ENCODE measurements at regions not wholly inside any gene's neighbourhood (a gene's known extent, or its start where the extent isn't known, plus 50 kb on each side); places are given as distances from the start of the nearest gene placed in this dataset.

DNA sequence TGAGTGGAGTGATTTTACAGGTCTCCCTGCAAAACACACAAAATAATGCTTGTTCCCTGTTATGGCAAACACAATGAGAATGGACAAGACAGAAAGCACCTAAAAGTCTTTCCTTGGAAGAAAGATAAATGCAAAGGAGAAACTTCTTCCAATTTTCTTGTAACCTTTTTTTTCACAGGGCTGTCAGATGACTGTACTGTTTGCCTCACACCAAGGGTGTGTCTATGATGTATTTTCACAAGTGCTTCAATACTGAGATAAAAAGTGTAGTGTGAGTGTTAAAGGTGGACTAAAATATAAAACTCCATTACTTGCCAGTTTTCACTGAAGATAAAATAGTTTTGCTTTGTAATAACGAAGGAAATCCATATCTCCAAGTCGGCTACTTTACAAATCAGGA, 194.5 kb downstream of the CENPW start:
- no peak for TF ChIP-seq CTCF (IDR thresholded peaks at IDR 0.05; ENCODE audit: insufficient read depth, low read length, poor library complexity, severe bottlenecking)
- no peak for TF ChIP-seq EZH2phosphoT487 (conservative IDR thresholded peaks at IDR 0.05; ENCODE audit: low read length)
